MM.1S (cell line): ENCODE measurements at regions not wholly inside any gene's neighbourhood (a gene's known extent, or its start where the extent isn't known, plus 50 kb on each side); places are given as distances from the start of the nearest gene placed in this dataset.

ENCODE experiments used
- DNase-seq: peaks from one replicate; pipeline ENCODE4 v3.0.0-alpha.2; 2015
- H2AFZ ChIP-seq: fragments of 300-600 bp; sonication (generic); 2 replicates; pipeline ENCODE4 v1.6.0; 2016; ENCODE audit warnings: antibody characterized with exemption, low read length
- H3F3A ChIP-seq: fragments of 300-600 bp; sonication (generic); 2 replicates; pipeline ENCODE4 v1.6.1; 2016; ENCODE audit warnings: mild to moderate bottlenecking, antibody characterized with exemption, low read length, moderate library complexity, mixed read lengths; ENCODE audit not compliant: insufficient read depth
- H3K27ac ChIP-seq: fragments of 300-600 bp; sonication (generic); 2 replicates; pipeline ENCODE4 v1.5.1; 2016; ENCODE audit warnings: mild to moderate bottlenecking, low read length
- H3K27me3 ChIP-seq: fragments of 300-600 bp; sonication (generic); replicated peaks from 2 replicates; pipeline ENCODE4 v1.6.0; 2016; ENCODE audit warnings: low read length; ENCODE audit not compliant: insufficient read depth
- H3K36me3 ChIP-seq: fragments of 300-600 bp; sonication (generic); replicated peaks from 2 replicates; pipeline ENCODE4 v1.6.1; 2016; ENCODE audit warnings: mild to moderate bottlenecking, low read length, mixed read lengths; ENCODE audit not compliant: insufficient read depth
- H3K4me1 ChIP-seq: fragments of 300-600 bp; sonication (generic); 2 replicates; pipeline ENCODE4 v1.6.1; 2016; ENCODE audit warnings: low read length, mixed read lengths
- H3K4me2 ChIP-seq: fragments of 300-600 bp; sonication (generic); 2 replicates; pipeline ENCODE4 v1.6.0; 2016; ENCODE audit warnings: low read depth, low read length
- H3K4me3 ChIP-seq: fragments of 300-600 bp; sonication (generic); 2 replicates; pipeline ENCODE4 v1.5.1; 2016; ENCODE audit warnings: low read length, mixed read lengths
- H3K79me2 ChIP-seq: fragments of 300-600 bp; sonication (generic); 2 replicates; pipeline ENCODE4 v1.6.1; 2016; ENCODE audit warnings: mixed run types, low read length, mixed read lengths
- H3K9ac ChIP-seq: fragments of 300-600 bp; sonication (generic); 2 replicates; pipeline ENCODE4 v1.6.1; 2016; ENCODE audit warnings: low read length, mixed read lengths
- H3K9me2 ChIP-seq: fragments of 300-600 bp; sonication (generic); replicated peaks from 2 replicates; pipeline ENCODE4 v1.6.1; 2016; ENCODE audit warnings: mild to moderate bottlenecking, low read length, mixed read lengths; ENCODE audit not compliant: insufficient read depth
- H3K9me3 ChIP-seq: fragments of 300-600 bp; sonication (generic); replicated peaks from 2 replicates; pipeline ENCODE4 v1.6.1; 2016; ENCODE audit warnings: mild to moderate bottlenecking, low read length, mixed read lengths; ENCODE audit not compliant: insufficient read depth
- H4K20me1 ChIP-seq: fragments of 300-600 bp; sonication (generic); 2 replicates; pipeline ENCODE4 v1.6.1; 2016; ENCODE audit warnings: mild to moderate bottlenecking, low read length, moderate library complexity, mixed read lengths; ENCODE audit not compliant: insufficient read depth
- CTCF ChIP-seq: fragments of 300-600 bp; sonication (generic); IDR thresholded peaks from 2 replicates; pipeline ENCODE4 v1.5.1; 2016; ENCODE audit warnings: antibody characterized with exemption, low read length, mixed read lengths
- EZH2 ChIP-seq: fragments of 300-600 bp; sonication (generic); optimal IDR thresholded peaks from 2 replicates; pipeline ENCODE3; 2017; ENCODE audit warnings: low read depth, mild to moderate bottlenecking, antibody characterized with exemption, low read length, mixed read lengths
- EZH2phosphoT487 ChIP-seq: fragments of 300-600 bp; sonication (generic); IDR thresholded peaks from 2 replicates; pipeline ENCODE4 v1.6.1; 2018; ENCODE audit warnings: antibody characterized with exemption, low read length

GRCh38 chr5:18576586-18576985, 942.3 kb downstream of the TAF11L14 start:
- H3K79me2 ChIP-seq, result no peaks in the 10 kb centered on the region
- H3K27me3 ChIP-seq, result no peaks in the 10 kb centered on the region
- H3K9ac ChIP-seq, result no peak overlapping the region
- H3F3A ChIP-seq, result no peaks in the 10 kb centered on the region
- H3K9me2 ChIP-seq, result no peaks in the 10 kb centered on the region
- no peak overlapping the region for H3K4me3 ChIP-seq
- no peak overlapping the region for H3K4me2 ChIP-seq
- no peak overlapping the region for H3K27ac ChIP-seq
- TF ChIP-seq CTCF, result no peak
- TF ChIP-seq EZH2phosphoT487, result no peak
- no peak for DNase-seq
- H2AFZ ChIP-seq, result no peak overlapping the region
- H3K36me3 ChIP-seq, result no peaks in the 10 kb centered on the region
- no peaks in the 10 kb centered on the region for H3K9me3 ChIP-seq
- no peaks in the 10 kb centered on the region for H4K20me1 ChIP-seq
- H3K4me1 ChIP-seq, result no peaks in the 10 kb centered on the region

- Histone ChIP-seq H3F3A (no peaks in the 10 kb centered on the region), H4K20me1 (no peaks in the 10 kb centered on the region), H3K9me2 (no peaks in the 10 kb centered on the region), H3K9me3 (no peaks in the 10 kb centered on the region), H2AFZ (no peak overlapping the region), H3K4me1 (no peaks in the 10 kb centered on the region), H3K4me2 (no peak overlapping the region), H3K9ac (no peak overlapping the region), H3K27me3 (no peaks in the 10 kb centered on the region), H3K27ac (no peak overlapping the region), H3K79me2 (no peaks in the 10 kb centered on the region), H3K36me3 (no peaks in the 10 kb centered on the region), H3K4me3 (no peak overlapping the region)
- no peak for TF ChIP-seq EZH2phosphoT487
- TF ChIP-seq CTCF, result no peak
- no peak for TF ChIP-seq EZH2
- DNase-seq, result no peak
These were observed 966.9 kb downstream of the TAF11L14 start for GRCh38 chr5:18601185-18601584.

- TF ChIP-seq EZH2, result no peak
- no peak for TF ChIP-seq CTCF
- TF ChIP-seq EZH2phosphoT487, result no peak
- Histone ChIP-seq H2AFZ (no peak overlapping the region), H3K27me3 (no peaks in the 10 kb centered on the region), H3K79me2 (no peaks in the 10 kb centered on the region), H3K27ac (no peak overlapping the region), H3K9me2 (no peaks in the 10 kb centered on the region), H3K9ac (no peak overlapping the region), H4K20me1 (no peaks in the 10 kb centered on the region), H3K9me3 (no peaks in the 10 kb centered on the region), H3F3A (no peaks in the 10 kb centered on the region), H3K4me1 (no peaks in the 10 kb centered on the region), H3K4me2 (no peak overlapping the region), H3K36me3 (no peaks in the 10 kb centered on the region), H3K4me3 (no peak overlapping the region)
- no peak for DNase-seq
These were observed 968.1 kb downstream of the TAF11L14 start for GRCh38 chr5:18602402-18602801.

- Histone ChIP-seq H3K9me2 (no peaks in the 10 kb centered on the region), H3K36me3 (no peaks in the 10 kb centered on the region), H3K4me2 (no peak overlapping the region), H3F3A (no peaks in the 10 kb centered on the region), H3K79me2 (no peaks in the 10 kb centered on the region), H2AFZ (no peak overlapping the region), H3K9ac (no peak overlapping the region), H3K27ac (no peak overlapping the region), H4K20me1 (no peaks in the 10 kb centered on the region), H3K9me3 (no peaks in the 10 kb centered on the region), H3K27me3 (no peaks in the 10 kb centered on the region), H3K4me1 (no peaks in the 10 kb centered on the region), H3K4me3 (no peak overlapping the region)
- TF ChIP-seq EZH2phosphoT487 (no peak), CTCF (no peak), EZH2 (no peak)
- DNase-seq, result no peak
These were observed 970.9 kb downstream of the TAF11L14 start for GRCh38 chr5:18605186-18605585.
